Activated CD8-positive, alpha-beta memory T cell treated with anti-CD3 and anti-CD28 coated beads for 36 hours (primary cell): ENCODE measurements at regions not wholly inside any gene's neighbourhood (a gene's known extent, or its start where the extent isn't known, plus 50 kb on each side); places are given as distances from the start of the nearest gene placed in this dataset.

Source experiments
- CTCF ChIA-PET: fragments of 350-600 bp; sonication (Branson Sonifier 250); formaldehyde crosslinking; loops from one replicate; lab custom pipeline; 2021; ENCODE audit warnings: antibody characterized with exemption; lab: Charles Lee
- POLR2A ChIA-PET: fragments of 350-600 bp; sonication (Branson Sonifier 250); formaldehyde crosslinking; loops from one replicate; lab custom pipeline; 2021; ENCODE audit warnings: antibody characterized with exemption; lab: Charles Lee

DNA sequence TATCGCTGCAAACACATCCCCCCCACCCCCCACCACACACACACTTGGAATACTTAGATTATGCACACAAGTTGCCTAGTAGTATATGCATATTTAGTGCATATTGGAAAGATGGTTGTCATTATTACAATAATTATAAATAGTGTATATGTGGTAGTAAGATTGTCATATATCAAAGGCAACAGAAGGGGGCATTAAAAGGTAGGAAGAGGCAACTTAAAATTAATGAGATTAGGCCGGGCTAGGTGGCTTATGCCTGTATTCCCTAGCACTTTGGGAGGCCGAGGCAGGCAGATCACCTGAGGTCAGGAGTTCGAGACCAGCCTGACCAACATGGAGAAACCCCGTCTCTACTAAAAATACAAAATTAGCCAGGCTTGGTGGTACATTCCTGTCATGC, 52.1 kb downstream of the GSC start:
- POLR2A ChIA-PET: no interaction called here
- CTCF ChIA-PET: no interaction called here

- ChIA-PET POLR2A (no interaction called here), CTCF (no interaction called here)
Observed at GRCh38 chr14:94716976-94717375, 52.9 kb downstream of the GSC start.

GRCh38 chr14:94713115-94713514, 56.8 kb downstream of the GSC start:
- ChIA-PET POLR2A (no interaction called here), CTCF (no interaction called here)

- CTCF ChIA-PET: no interaction called here
Observed at GRCh38 chr14:94710731-94711130, 59.2 kb downstream of the GSC start.

DNA sequence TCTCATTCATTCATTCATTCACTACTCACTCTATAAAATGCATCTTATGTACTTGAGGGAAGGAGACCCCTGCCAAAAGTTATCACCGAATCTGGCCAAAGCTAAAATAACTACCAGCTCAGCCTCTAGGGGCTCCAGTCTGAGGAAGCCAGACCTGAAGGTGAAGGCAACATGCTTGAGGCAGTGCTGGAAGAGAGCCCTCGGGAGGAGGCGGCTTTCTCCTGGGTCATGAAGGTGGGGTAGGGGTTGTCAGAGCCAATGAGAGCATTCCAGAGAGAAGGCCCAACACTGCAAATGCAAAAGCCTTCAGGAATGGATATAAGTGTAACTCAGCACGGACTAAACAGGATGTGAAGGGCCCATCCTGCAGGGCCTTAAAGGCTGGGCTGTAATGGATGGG, 62.4 kb downstream of the GSC start:
- ChIA-PET POLR2A (no interaction called here), CTCF (no interaction called here)

More at GRCh38 chr14:94710731-94711130, 59.2 kb downstream of the GSC start:
- POLR2A ChIA-PET: no interaction called here

- ChIA-PET POLR2A (no interaction called here), CTCF (no interaction called here)
Observed at GRCh38 chr14:94706133-94706532, 63.8 kb downstream of the GSC start.

DNA sequence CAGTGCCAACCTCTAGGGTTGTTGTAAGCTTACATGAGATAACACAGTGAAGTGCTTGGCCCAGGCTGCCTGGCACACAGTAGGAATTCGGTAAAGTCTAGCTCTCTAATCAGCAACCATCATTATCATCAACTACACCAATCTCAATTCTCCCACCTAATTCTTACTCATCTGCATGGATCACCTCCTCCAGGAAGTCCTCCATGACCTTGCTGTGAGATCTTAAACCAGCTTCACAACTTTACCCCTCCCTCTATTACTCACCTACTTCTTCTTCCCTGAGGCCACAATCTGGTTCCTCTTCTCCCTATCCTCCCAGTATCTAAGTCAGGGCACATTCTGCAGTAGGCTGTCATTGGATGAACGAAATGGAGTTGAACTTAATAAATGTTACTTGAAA, 67.3 kb downstream of the GSC start:
- POLR2A ChIA-PET: interaction anchor here (0.6 kb wide), 1 partner anchor 78 kb away, joined by 3 read pairs; no protein-coding TSS in a partner anchor

DNA sequence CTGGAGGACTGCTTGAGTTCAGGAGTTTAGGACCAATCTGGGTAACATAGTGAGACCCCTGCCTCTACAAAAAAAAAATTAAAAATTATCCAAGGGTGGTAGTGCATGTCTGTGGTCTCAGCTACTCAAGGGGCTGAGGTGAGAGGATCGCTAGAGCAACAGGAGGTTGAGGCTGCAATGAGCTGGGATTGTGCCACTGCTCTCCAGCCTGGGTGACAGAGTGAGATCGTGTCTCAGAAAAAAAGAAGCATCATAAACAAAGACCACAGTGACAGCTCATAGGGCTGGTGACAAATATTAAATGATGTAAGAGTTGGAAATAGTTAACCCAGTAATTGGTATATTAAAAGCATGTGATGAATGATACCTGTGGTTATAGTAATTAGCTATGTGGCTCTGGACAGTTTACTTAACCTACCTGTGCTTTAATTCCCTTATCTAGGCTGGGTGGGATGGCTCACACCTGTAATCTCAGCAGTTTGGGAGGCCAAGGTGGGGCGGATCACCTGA, 68.0 kb downstream of the GSC start:
- ChIA-PET POLR2A (no interaction called here), CTCF (no interaction called here)

More for the DNA sequence above, 67.3 kb downstream of the GSC start:
- CTCF ChIA-PET: interaction anchor here (0.8 kb wide), 1 partner anchor 13 kb away, joined by 4 read pairs; no protein-coding TSS in a partner anchor

DNA sequence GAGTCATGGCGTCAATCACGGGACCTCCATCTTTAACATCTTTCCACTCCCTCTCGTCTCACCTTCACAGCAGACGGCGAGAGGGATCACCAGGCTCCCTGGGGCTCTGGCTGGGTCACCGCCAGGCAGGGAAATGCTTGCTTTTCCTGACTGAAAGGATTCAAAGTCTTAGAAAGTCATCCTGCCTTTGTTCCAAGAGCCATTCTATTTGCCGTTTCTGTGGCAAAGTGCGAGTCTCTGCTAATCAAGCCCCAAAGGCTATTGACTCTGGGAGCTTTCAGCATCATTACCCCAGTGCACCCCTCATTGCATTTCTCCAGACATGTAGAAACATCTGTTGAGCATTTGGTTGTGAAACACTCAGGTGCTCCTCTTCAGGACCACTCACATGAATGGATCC, 69.6 kb downstream of the GSC start:
- POLR2A ChIA-PET: no interaction called here
- CTCF ChIA-PET: no interaction called here

DNA sequence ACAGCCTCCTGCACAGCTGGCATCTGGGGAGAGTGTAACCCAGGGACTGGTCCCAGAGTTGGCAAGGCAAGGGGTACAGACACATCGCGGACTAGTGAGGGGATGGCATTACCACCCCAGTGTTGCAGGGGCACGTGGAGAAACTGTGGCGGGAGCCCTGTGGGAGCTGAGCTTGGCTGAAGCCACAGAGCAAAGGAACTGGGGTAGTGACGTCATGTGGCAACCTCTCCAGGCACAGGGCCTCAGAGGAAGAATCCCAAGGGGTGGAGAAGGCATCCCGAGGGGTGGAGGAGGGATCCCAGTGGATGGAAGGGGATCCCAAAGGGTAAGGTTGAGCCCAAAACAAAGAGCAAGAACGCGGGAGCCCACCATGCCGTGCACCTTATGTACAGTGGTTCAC, 70.1 kb downstream of the GSC start:
- POLR2A ChIA-PET: no interaction called here
- CTCF ChIA-PET: interaction anchor here (2.1 kb wide), 1 partner anchor 11 kb away, joined by 7 read pairs; no protein-coding TSS in a partner anchor

DNA sequence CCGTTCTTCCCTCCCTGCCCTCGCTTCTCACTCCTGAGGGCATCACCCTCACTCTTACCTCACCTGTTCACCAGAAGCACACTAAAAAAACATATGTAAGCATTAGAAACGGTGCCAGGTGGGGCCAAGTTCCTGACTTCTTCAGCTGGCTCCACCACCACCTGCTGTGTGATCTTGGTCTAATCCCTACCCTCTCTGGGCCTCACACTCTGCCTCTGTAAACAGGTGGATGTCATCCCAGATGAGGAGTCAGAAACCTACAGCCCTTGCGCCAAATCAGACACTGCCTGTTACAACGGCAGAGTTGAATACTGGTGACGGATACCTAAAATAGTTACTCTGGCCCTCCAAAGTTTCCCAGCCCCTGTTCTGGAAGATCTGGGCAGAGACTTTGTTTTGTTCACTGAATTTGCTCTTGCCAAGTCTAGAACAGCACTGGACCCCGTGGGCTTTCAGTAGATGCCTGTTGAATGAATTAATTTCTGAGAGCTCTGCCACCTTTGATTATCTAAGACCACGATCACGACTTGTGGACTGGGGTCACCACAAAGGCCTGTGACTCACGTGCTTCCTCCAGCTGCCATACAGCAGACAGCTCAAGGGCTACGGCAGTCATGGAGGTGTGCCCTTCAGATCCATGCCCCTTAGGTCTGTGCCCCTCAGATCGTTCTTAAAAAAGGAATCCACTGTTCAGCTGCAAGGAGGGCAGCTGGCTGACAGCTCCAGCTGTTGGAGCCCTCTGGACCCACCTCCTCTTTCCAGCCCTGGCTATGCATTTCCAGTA, 71.9 kb downstream of the GSC start:
- CTCF ChIA-PET: interaction anchor here (2.1 kb wide), 1 partner anchor 9 kb away, joined by 7 read pairs; no protein-coding TSS in a partner anchor
- POLR2A ChIA-PET: no interaction called here

DNA sequence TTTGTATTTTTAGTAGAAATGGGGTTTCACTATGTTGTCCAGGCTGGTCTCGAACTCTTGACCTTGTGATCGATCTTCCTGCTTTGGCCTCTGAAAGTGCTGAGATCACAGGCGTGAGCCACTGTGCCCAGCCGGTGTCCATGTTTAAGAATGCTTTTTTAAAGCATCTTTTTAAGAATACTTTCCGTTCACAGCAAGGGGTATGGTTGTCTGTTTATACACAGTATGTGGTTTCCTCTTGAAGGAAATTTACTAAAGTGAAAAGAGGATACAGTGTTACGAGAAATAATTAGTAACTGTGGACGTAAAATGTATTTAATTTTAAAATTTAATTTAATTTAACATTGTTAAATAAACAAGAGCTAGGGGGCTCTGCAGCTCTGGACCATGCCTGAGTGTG, 73.4 kb downstream of the GSC start:
- ChIA-PET POLR2A (no interaction called here), CTCF (no interaction called here)

GRCh38 chr14:94695231-94695630, 74.7 kb downstream of the GSC start:
- CTCF ChIA-PET: no interaction called here
- POLR2A ChIA-PET: no interaction called here

DNA sequence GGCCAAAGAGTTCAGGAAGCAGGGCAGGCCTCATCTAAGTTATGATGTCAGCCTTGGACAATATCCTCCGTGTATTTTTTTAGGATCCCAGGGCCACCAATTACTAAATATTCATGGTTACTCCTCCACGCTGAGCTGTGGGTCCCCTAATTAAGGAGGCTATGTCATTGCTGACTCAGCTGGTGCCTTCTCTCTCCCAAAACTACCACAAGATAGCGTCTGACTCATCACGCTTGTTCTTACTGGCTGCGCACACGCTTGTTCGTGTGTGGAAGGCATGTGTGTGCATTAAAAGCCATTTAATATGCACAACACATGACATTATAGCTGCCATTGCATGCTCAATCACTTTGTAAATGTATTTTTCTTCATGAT, 78.3 kb downstream of the GSC start:
- POLR2A ChIA-PET: no interaction called here
- CTCF ChIA-PET: interaction anchor here (0.8 kb wide), 1 partner anchor 21 kb away, joined by 4 read pairs; no protein-coding TSS in a partner anchor

GRCh38 chr14:94690896-94691659, 78.8 kb downstream of the GSC start:
- POLR2A ChIA-PET: no interaction called here
- CTCF ChIA-PET: interaction anchor here (0.8 kb wide), 1 partner anchor 20 kb away, joined by 4 read pairs; no protein-coding TSS in a partner anchor

GRCh38 chr14:94690486-94690885, 78.3 kb downstream of the SERPINA3 start:
- POLR2A ChIA-PET: no interaction called here
- CTCF ChIA-PET: no interaction called here

- POLR2A ChIA-PET: no interaction called here
- CTCF ChIA-PET: interaction anchor here (1.3 to 2.0 kb wide), 2 partner anchors 9 to 13 kb away, joined by 4 to 7 read pairs; no protein-coding TSS in a partner anchor
Observed at GRCh38 chr14:94689985-94690400, 77.8 kb downstream of the SERPINA3 start.

DNA sequence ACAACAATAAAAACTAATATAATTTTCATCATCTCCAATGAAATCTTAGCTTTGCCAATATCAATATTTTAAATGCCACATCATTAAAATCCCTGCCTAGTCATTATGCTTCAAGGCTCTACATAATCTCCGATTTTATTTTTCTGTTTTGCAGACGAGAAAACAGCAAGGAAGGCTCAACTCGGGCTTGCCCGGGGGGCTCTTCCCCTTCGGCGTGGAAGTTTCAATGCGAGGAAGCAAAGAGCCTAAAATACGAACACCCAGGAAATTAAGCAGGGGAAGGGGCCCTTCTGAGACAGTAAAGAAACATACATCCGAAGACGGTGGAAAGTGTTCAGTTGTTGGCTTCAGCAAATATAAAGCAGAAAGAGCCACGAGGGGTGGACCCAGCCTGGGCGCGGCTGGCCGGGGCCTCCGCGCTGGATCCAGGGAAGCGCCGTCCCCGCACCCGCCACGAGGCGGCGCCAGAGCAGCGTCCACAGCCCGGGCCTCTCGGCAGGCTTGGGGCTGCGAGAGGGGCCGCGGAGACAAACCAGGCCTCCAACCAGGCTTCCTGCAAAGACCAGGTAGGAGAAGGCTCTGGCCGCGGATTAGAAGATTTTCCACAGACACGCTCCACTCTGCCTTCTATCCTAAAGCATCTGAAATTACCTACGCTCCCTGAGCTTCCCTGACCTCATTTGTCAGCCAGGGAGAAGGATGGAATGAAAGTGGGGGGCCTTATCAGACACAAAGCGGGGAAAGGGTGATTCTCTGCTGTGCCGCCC, 77.2 kb downstream of the SERPINA3 start:
- POLR2A ChIA-PET: no interaction called here
- CTCF ChIA-PET: interaction anchor here (1.3 to 2.0 kb wide), 2 partner anchors 9 to 13 kb away, joined by 4 to 7 read pairs; no protein-coding TSS in a partner anchor

- ChIA-PET CTCF (no interaction called here), POLR2A (no interaction called here)
Observed at GRCh38 chr14:94686511-94687160, 74.4 kb downstream of the SERPINA3 start.
